GM12872 (cell line): ENCODE measurements at regions not wholly inside any gene's neighbourhood (a gene's known extent, or its start where the extent isn't known, plus 50 kb on each side); places are given as distances from the start of the nearest gene placed in this dataset.

Experiments used
- TF ChIP-seq, protein P1 (sequence below): IDR thresholded peaks from 3 replicates; pipeline ENCODE4 v1.5.1; 2011; ENCODE audit warnings: low read depth, mild to moderate bottlenecking, low read length, moderate library complexity; ENCODE audit not compliant: insufficient read depth

DNA sequence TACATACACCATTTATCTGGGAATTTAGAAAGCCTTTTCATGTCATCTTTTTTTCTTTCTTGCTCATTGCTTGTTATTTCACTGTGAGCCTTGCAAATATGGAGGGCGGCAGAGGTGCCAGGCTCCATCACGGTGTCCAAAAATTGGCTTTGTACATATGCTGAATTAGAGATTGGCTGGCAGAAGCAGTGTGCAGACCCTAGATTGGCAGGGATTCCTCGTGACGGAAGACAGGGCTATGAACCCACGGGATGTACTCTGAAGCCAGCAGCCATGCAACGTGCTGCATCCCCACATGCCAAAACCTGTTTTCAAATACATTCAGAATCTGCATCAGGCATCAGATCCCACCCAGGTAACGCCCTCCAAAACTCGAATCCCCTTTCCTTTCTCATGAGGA lies 142.8 kb downstream of the ZIC5 start:
- TF ChIP-seq, protein P1, sequence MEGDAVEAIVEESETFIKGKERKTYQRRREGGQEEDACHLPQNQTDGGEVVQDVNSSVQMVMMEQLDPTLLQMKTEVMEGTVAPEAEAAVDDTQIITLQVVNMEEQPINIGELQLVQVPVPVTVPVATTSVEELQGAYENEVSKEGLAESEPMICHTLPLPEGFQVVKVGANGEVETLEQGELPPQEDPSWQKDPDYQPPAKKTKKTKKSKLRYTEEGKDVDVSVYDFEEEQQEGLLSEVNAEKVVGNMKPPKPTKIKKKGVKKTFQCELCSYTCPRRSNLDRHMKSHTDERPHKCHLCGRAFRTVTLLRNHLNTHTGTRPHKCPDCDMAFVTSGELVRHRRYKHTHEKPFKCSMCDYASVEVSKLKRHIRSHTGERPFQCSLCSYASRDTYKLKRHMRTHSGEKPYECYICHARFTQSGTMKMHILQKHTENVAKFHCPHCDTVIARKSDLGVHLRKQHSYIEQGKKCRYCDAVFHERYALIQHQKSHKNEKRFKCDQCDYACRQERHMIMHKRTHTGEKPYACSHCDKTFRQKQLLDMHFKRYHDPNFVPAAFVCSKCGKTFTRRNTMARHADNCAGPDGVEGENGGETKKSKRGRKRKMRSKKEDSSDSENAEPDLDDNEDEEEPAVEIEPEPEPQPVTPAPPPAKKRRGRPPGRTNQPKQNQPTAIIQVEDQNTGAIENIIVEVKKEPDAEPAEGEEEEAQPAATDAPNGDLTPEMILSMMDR = no peak

DNA sequence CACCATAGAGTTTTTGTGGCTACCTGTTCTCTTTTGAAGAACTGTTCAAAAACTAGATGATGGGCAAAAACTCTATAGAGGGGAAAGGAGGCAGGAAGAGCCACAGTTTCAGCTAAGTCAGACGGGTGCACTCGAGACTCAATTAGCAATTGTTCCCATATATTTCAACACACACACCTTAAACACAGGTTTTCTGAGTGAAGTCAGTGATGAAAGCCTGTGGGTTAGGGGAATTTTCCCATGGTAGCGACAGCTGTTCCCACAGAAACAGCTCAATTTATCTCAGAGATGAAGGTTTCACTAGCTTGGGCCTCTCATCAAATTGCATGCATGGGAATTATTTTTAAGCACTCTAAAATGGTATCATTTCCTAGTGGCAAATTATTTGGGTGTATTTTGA lies 143.4 kb downstream of the ZIC5 start:
- TF ChIP-seq, protein P1 = no peak

DNA sequence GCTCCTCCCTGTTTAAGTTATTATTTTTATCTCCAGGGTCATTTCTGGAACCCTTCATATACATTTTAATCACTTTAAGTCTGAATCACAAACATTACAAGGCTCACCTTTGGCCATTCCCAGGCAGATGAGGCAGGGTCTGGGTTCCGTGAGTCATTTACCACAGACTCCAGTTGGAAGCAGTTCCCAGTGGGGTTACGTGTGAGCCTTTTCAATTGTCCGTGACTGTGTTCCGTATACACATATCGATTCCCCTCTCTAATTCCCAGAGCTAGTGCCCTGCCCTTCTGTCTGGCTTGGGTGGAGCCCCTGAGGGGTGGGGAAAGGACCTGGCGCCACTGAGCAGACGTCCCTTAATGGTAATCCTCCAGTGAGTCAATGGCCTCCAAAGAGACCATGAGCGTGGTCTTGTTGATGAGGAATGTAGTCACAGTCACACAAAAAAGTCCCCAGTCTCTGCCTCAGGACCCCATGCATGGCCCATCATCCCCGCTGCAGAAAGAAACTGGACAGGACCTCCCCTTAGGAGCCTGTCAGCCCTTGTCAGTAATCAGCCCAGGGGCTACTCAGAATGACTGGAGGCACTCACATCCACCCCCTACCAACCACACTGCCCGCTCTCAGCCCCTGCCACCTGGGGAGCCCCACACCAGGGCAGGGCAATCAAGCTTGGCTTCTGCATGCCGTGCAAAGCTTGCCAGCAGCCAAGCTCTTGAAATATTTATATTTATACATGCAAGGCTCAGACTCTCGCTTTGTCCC lies 144.4 kb downstream of the ZIC5 start:
- TF ChIP-seq, protein P1 = no peak

DNA sequence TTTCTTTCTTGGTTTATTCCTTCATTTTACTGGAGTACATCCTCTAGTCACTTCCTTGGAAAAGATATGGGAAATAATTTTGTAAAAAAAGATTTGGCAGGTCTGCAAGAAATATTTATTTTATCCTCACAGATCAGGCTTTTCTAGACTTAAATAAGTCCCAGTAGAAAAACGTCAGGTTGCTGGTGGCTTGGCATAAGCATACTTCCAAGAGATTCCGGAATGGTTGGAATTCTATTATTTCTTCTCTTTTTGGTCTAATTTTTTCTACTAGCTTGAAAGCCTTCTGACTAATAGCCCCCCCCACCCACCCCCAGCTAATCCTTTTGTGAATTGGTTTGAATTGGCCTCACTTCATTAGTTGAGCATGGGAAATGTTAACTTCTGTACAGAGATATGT lies 147.6 kb downstream of the ZIC5 start:
- TF ChIP-seq, protein P1 = no peak

DNA sequence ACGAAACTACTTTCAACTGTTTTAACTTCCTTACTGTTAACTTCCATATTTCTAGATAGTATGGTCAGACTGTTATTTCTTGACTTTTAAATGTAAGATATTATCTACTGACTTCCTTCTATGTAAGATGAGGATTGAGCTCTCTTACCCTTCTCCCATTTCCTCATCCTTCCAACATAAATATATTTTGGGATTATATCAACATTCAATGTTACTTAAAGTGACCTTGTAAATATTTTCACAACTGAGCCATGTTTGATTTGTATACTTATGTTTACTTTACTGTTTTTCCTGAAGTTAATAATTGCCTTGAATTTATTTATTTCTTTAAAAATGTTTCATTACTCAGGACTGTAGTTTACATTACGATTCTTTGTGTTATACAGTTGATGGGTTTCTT lies 148.7 kb downstream of the ZIC5 start:
- TF ChIP-seq, protein P1 = no peak

DNA sequence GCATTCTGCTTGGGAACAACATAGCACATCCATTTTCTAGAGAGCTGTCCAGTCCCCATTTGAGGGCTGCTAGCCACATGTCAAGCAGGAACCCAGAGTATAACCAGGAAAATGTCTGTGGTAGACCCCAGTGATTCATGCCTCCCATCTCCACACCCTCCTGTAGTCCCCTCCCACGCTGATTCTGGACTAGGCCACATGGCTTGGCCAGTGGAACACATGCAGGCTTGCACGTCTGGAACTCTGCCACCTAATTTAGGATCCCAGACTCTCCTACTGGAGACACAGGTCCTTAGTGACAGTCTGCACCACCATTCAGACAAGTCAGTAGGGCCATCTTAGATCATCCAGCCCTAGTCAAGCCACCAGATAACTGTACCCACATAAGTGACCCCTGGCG lies 149.8 kb downstream of the ZIC5 start:
- TF ChIP-seq, protein P1 = no peak

DNA sequence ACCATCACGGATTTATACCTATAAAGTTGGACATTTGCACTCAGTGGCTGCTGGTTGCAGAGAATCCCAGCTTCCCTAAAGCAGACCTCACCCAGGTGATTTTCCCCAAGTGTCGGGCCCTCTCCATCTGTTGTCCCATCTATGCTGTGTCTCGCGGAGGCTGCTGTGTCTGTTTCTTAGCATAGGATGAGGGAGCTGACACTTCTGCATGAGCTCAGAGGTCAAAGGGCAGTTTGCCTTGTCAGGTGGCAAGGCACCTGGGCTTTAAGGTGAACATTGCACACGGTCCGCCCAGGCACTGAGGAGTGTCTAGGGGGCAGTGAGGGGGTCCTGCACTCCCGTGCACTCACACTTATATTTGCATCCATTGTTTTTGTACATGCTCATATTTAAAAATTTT lies 151.6 kb downstream of the ZIC5 start:
- TF ChIP-seq, protein P1 = no peak

DNA sequence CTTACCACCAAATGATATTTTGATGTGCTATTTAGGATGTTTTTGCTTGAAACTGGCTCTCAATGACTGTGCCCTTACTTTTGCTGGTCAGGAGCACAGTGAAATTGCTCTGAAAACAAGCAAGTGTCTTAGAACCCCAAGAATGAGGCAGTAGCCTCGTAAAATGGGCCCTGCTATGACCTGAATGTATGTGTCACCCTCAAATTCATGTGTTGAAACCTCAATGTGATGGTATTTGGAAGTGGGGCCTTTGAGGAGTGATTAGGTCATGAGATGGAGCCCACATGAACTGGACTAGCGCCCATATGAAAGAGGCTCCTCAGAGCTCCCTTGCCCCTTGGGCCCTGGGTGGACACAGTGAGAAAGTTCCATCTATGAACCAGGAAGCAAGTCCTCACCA lies 155.2 kb downstream of the ZIC5 start:
- TF ChIP-seq, protein P1 = no peak
